Astrocyte (in vitro differentiated cells and primary cell): ENCODE measurements at regions not wholly inside any gene's neighbourhood (a gene's known extent, or its start where the extent isn't known, plus 50 kb on each side); places are given as distances from the start of the nearest gene placed in this dataset.

ENCODE experiments used
- EZH2 ChIP-seq: IDR thresholded peaks from 2 replicates; pipeline ENCODE4 v1.6.1; 2012; ENCODE audit warnings: mild to moderate bottlenecking, low read length, inconsistent platforms; ENCODE audit not compliant: insufficient read depth
- TF ChIP-seq, protein P1 (sequence below): IDR thresholded peaks from 2 replicates; pipeline ENCODE4 v1.5.1; 2011; ENCODE audit warnings: low read depth, mild to moderate bottlenecking, inconsistent platforms, low read length, moderate library complexity; ENCODE audit not compliant: insufficient read depth

GRCh38 chr3:34261001-34261385, 462.6 kb downstream of the PDCD6IP start:
- TF ChIP-seq, protein P1, sequence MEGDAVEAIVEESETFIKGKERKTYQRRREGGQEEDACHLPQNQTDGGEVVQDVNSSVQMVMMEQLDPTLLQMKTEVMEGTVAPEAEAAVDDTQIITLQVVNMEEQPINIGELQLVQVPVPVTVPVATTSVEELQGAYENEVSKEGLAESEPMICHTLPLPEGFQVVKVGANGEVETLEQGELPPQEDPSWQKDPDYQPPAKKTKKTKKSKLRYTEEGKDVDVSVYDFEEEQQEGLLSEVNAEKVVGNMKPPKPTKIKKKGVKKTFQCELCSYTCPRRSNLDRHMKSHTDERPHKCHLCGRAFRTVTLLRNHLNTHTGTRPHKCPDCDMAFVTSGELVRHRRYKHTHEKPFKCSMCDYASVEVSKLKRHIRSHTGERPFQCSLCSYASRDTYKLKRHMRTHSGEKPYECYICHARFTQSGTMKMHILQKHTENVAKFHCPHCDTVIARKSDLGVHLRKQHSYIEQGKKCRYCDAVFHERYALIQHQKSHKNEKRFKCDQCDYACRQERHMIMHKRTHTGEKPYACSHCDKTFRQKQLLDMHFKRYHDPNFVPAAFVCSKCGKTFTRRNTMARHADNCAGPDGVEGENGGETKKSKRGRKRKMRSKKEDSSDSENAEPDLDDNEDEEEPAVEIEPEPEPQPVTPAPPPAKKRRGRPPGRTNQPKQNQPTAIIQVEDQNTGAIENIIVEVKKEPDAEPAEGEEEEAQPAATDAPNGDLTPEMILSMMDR: no peak
- TF ChIP-seq EZH2: no peak
